Cardiac muscle cell (in vitro differentiated cells and primary cell): ENCODE measurements at regions not wholly inside any gene's neighbourhood (a gene's known extent, or its start where the extent isn't known, plus 50 kb on each side); places are given as distances from the start of the nearest gene placed in this dataset.

Experiments used
- DNase-seq, 2 donors: peaks; one replicate each; pipeline versions ENCODE4 v3.0.0 to v3.0.0-alpha.2; 2010 to 2017; ENCODE audit warnings: low read depth in 1 of 2, low spot score in 1 of 2
- H3K27ac ChIP-seq: fragments of 200-600 bp; sonication (generic); 2 replicates; pipeline ENCODE4 v1.5.1; 2016
- H3K27me3 ChIP-seq: fragments of 200-600 bp; sonication (generic); 2 replicates; pipeline ENCODE4 v1.6.0; 2016; ENCODE audit warnings: control low read depth
- H3K36me3 ChIP-seq: fragments of 200-600 bp; sonication (generic); 2 replicates; pipeline ENCODE4 v1.5.1; 2016; ENCODE audit warnings: control low read depth
- H3K4me1 ChIP-seq: fragments of 200-600 bp; sonication (generic); 2 replicates; pipeline ENCODE4 v1.8.1; 2017; ENCODE audit warnings: low read depth, mild to moderate bottlenecking, mixed run types
- H3K4me3 ChIP-seq: fragments of 200-600 bp; sonication (generic); 2 replicates; pipeline ENCODE4 v1.5.1; 2016; ENCODE audit warnings: mild to moderate bottlenecking
- H3K9me3 ChIP-seq: fragments of 200-600 bp; sonication (generic); 2 replicates; pipeline ENCODE4 v1.5.1; 2017; ENCODE audit warnings: low read depth, mild to moderate bottlenecking, control low read depth
- CTCF ChIP-seq: IDR thresholded peaks from 2 replicates; pipeline ENCODE4 v1.5.1; 2012; ENCODE audit warnings: low read depth, mild to moderate bottlenecking, low read length

GRCh38 chr10:31152421-31153135 lies 120.9 kb upstream of the ZNF438 start:
- Histone ChIP-seq H3K27ac (peak overlapping the region; percentile 70), H3K4me3 (no peak overlapping the region), H3K4me1 (peaks cover 10% of the 10 kb centered on the region), H3K36me3 (no peaks in the 10 kb centered on the region), H3K9me3 (no peaks in the 10 kb centered on the region), H3K27me3 (no peaks in the 10 kb centered on the region)
- DNase-seq = peak in 1 of 2 donors; percentile 37
- no peak for TF ChIP-seq CTCF

GRCh38 chr10:31153161-31153560 lies 121.5 kb upstream of the ZNF438 start:
- Histone ChIP-seq H3K27me3 (no peaks in the 10 kb centered on the region), H3K27ac (peak overlapping the region; percentile 70), H3K4me3 (no peak overlapping the region), H3K4me1 (peaks cover 10% of the 10 kb centered on the region), H3K9me3 (no peaks in the 10 kb centered on the region), H3K36me3 (no peaks in the 10 kb centered on the region)
- no peak for TF ChIP-seq CTCF
- no peak for DNase-seq

GRCh38 chr10:31153692-31154091 lies 122.0 kb upstream of the ZNF438 start:
- H3K9me3 ChIP-seq = no peaks in the 10 kb centered on the region
- no peaks in the 10 kb centered on the region for H3K27me3 ChIP-seq
- no peaks in the 10 kb centered on the region for H3K36me3 ChIP-seq
- H3K27ac ChIP-seq = no peak overlapping the region
- H3K4me1 ChIP-seq = peaks cover 10% of the 10 kb centered on the region
- no peak for DNase-seq
- no peak overlapping the region for H3K4me3 ChIP-seq
- no peak for TF ChIP-seq CTCF

GRCh38 chr10:31154996-31155395 lies 123.3 kb upstream of the ZNF438 start:
- H3K4me1 ChIP-seq = peaks cover 10% of the 10 kb centered on the region
- DNase-seq = no peak
- H3K4me3 ChIP-seq = no peak overlapping the region
- no peaks in the 10 kb centered on the region for H3K27me3 ChIP-seq
- no peaks in the 10 kb centered on the region for H3K36me3 ChIP-seq
- no peak overlapping the region for H3K27ac ChIP-seq
- TF ChIP-seq CTCF = no peak
- H3K9me3 ChIP-seq = no peaks in the 10 kb centered on the region

GRCh38 chr10:31157123-31158010 lies 125.7 kb upstream of the ZNF438 start:
- Histone ChIP-seq H3K27ac (no peak overlapping the region), H3K36me3 (no peaks in the 10 kb centered on the region), H3K9me3 (no peaks in the 10 kb centered on the region), H3K4me1 (peaks cover 6% of the 10 kb centered on the region), H3K27me3 (no peaks in the 10 kb centered on the region), H3K4me3 (no peak overlapping the region)
- no peak for TF ChIP-seq CTCF
- peak in 1 of 2 donors; percentile 76 for DNase-seq
